GM12878 (cell line): ENCODE measurements at regions not wholly inside any gene's neighbourhood (a gene's known extent, or its start where the extent isn't known, plus 50 kb on each side); places are given as distances from the start of the nearest gene placed in this dataset.

ENCODE experiments used
- ATAC-seq: fragments of 200-7000 bp; cut with Tn5 transposase; 3 replicates; pipeline ENCODE4 v1.9.1; 2020; ENCODE audit warnings: mild to moderate bottlenecking, moderate library complexity
- BruUV-seq: library from RNA; stranded (reverse); fragments of 400-500 nt; replicated peaks from 2 replicates; lab custom pipeline; 2021; lab: Mats Ljungman, UMichigan
- CTCF ChIA-PET: fragments of 300-600 bp; sonication (Branson Sonifier 250); formaldehyde crosslinking; extraction: SDS; loops from one replicate; lab custom pipeline; 2021; ENCODE audit warnings: inconsistent platforms; lab: Yijun Ruan, JAX
- POLR2A ChIA-PET: fragments of 350-600 bp; formaldehyde crosslinking; extraction: SDS; loops from one replicate; lab custom pipeline; 2021; ENCODE audit warnings: inconsistent platforms; lab: Charles Lee
- RAD21 ChIA-PET: fragments of 300-600 bp; sonication (Branson Sonifier 250); formaldehyde crosslinking; loops from one replicate; lab custom pipeline; 2023; ENCODE audit warnings: antibody characterized with exemption; ENCODE audit not compliant: unreplicated experiment; lab: Charles Lee
- SMC1A ChIA-PET: fragments of 300-600 bp; sonication (Branson Sonifier 250); formaldehyde crosslinking; loops from one replicate; lab custom pipeline; 2023; ENCODE audit not compliant: unreplicated experiment, uncharacterized antibody; lab: Charles Lee
- DNase-seq: peaks from one replicate; pipeline ENCODE4 v3.0.0-alpha.2; 2011; ENCODE audit warnings: low read depth, low spot score
- FAIRE-seq: peaks from 3 replicates; lab custom pipeline; 2011; peaks lifted over from hg19 to GRCh38; lab: Jason Lieb, UNC
- H2AFZ ChIP-seq: 2 replicates; pipeline ENCODE4 v1.6.0; 2011; ENCODE audit warnings: low read depth, low read length, control low read depth; ENCODE audit not compliant: control insufficient read depth
- H3K27ac ChIP-seq: 2 replicates; pipeline ENCODE4 v1.5.1; 2011; ENCODE audit warnings: control low read depth; ENCODE audit not compliant: control insufficient read depth, insufficient read depth
- H3K27me3 ChIP-seq, 2 experiments: replicated peaks in 1 of 2; 2 replicates each; pipeline versions ENCODE4 v1.6.0 to v1.6.1; 2011; ENCODE audit warnings: low read length in 1 of 2; ENCODE audit not compliant: control insufficient read depth in 2 of 2, insufficient read depth in 2 of 2
- H3K36me3 ChIP-seq, 2 experiments: 2 replicates each; pipeline ENCODE4 v1.5.1; 2011; ENCODE audit warnings: low read length in 1 of 2; ENCODE audit not compliant: control insufficient read depth in 2 of 2, insufficient read depth in 2 of 2
- H3K4me1 ChIP-seq: 2 replicates; pipeline ENCODE4 v1.6.1; 2011; ENCODE audit warnings: mild to moderate bottlenecking, low read length, moderate library complexity, mixed read lengths; ENCODE audit not compliant: control insufficient read depth, insufficient read depth
- H3K4me2 ChIP-seq: 2 replicates; pipeline ENCODE4 v1.6.0; 2011; ENCODE audit warnings: control low read depth; ENCODE audit not compliant: control insufficient read depth, insufficient read depth
- H3K4me3 ChIP-seq: fragments of 200-600 bp; sonication (generic); 2 replicates; pipeline ENCODE4 v1.5.1; 2016
- H3K79me2 ChIP-seq: 2 replicates; pipeline ENCODE4 v1.6.0; 2011; ENCODE audit warnings: low read length; ENCODE audit not compliant: control insufficient read depth, insufficient read depth
- H3K9ac ChIP-seq: 2 replicates; pipeline ENCODE4 v1.8.0; 2011; ENCODE audit warnings: low read length, control low read depth, mixed read lengths; ENCODE audit not compliant: control insufficient read depth, insufficient read depth
- H3K9me3 ChIP-seq: replicated peaks from 3 replicates; pipeline ENCODE4 v1.5.1; 2011; ENCODE audit warnings: mild to moderate bottlenecking, low read length; ENCODE audit not compliant: control insufficient read depth, insufficient read depth
- H4K20me1 ChIP-seq: 2 replicates; pipeline ENCODE4 v1.6.0; 2011; ENCODE audit not compliant: control insufficient read depth, insufficient read depth
- CBX5 ChIP-seq: sonication (generic); IDR thresholded peaks from 2 replicates; pipeline ENCODE4 v1.6.1; 2016; ENCODE audit warnings: low read depth, moderate library complexity, mild to moderate bottlenecking, inconsistent platforms
- CHD4 ChIP-seq: fragments of 200-600 bp; sonication (generic); IDR thresholded peaks from 2 replicates; pipeline ENCODE4 v1.6.1; 2016; ENCODE audit warnings: mild to moderate bottlenecking
- EGR1 ChIP-seq, 2 experiments: IDR thresholded peaks; 1 replicate in 1 of 2; 2 replicates in 1 of 2; pipeline ENCODE4 v1.6.1; 2011 to 2012; ENCODE audit warnings: low read depth in 2 of 2, low read length in 2 of 2, borderline replicate concordance in 1 of 2, mild to moderate bottlenecking in 1 of 2, moderate library complexity in 1 of 2
- KAT2A ChIP-seq: conservative IDR thresholded peaks from 2 replicates; pipeline ENCODE4 v1.6.1; 2011; ENCODE audit warnings: low read depth, low read length; ENCODE audit not compliant: control insufficient read depth
- MYC ChIP-seq: IDR thresholded peaks from 2 replicates; pipeline ENCODE4 v1.6.1; 2011; ENCODE audit warnings: mild to moderate bottlenecking, low read length, moderate library complexity, inconsistent platforms; ENCODE audit not compliant: insufficient read depth, insufficient replicate concordance, insufficient read length, severe bottlenecking
- NFXL1 ChIP-seq: fragments of 450-650 bp; IDR thresholded peaks from 2 replicates; pipeline ENCODE4 v1.6.1; 2017; ENCODE audit warnings: antibody characterized with exemption, mild to moderate bottlenecking, borderline replicate concordance
- NFYB ChIP-seq: IDR thresholded peaks from 2 replicates; pipeline ENCODE4 v1.6.1; 2011; ENCODE audit warnings: low read depth, mild to moderate bottlenecking, low read length, improper control_type of control experiment, moderate library complexity; ENCODE audit not compliant: insufficient read depth
- RBBP5 ChIP-seq: fragments of 200-600 bp; sonication (generic); conservative IDR thresholded peaks from 2 replicates; pipeline ENCODE4 v1.6.1; 2016
- RCOR1 ChIP-seq: conservative IDR thresholded peaks from 2 replicates; pipeline ENCODE4 v1.6.1; 2012; ENCODE audit warnings: low read depth, low read length, improper control_type of control experiment
- SMAD5 ChIP-seq: IDR thresholded peaks from 2 replicates; pipeline ENCODE4 v1.6.1; 2016; ENCODE audit warnings: antibody characterized with exemption, low read depth
- SP1 ChIP-seq: IDR thresholded peaks from one replicate; pipeline ENCODE4 v1.6.1; 2011; ENCODE audit warnings: low read depth, low read length
- SREBF2 ChIP-seq: IDR thresholded peaks from 2 replicates; pipeline ENCODE4 v1.6.1; 2012; ENCODE audit warnings: mild to moderate bottlenecking, low read length
- WGBS: methylation state at CpG from one replicate; pipeline ENCODE4 v1.1.6; 2016; ENCODE audit warnings: low lambda C conversion rate; ENCODE audit not compliant: insufficient replicate concordance, insufficient coverage; ENCODE audit errors: missing lambda C conversion rate; 5-methylcytosine and 5-hydroxymethylcytosine counted together
- in situ Hi-C: fragments of 300-500 bp; cut with MboI; formaldehyde crosslinking; loops from 9 replicates; pipeline ENCODE4 v1.14.3; 2018; ENCODE audit warnings: mixed read lengths
- intact Hi-C: fragments of 100-400 bp; cut with micrococcal nuclease; formaldehyde crosslinking; loops from one replicate; pipeline ENCODE4 v1.14.2; 2022; ENCODE audit not compliant: unreplicated experiment
- TF ChIP-seq, protein P1 (sequence below): fragments of 450-650 bp; formaldehyde crosslinking; IDR thresholded peaks from 2 replicates; pipeline ENCODE4 v1.4.0; 2020; ENCODE audit warnings: mild to moderate bottlenecking, moderate library complexity
- TF ChIP-seq, protein P2 (sequence below): fragments of 450-650 bp; IDR thresholded peaks from 2 replicates; pipeline ENCODE4 v1.6.1; 2017; ENCODE audit warnings: mild to moderate bottlenecking, moderate library complexity

DNA sequence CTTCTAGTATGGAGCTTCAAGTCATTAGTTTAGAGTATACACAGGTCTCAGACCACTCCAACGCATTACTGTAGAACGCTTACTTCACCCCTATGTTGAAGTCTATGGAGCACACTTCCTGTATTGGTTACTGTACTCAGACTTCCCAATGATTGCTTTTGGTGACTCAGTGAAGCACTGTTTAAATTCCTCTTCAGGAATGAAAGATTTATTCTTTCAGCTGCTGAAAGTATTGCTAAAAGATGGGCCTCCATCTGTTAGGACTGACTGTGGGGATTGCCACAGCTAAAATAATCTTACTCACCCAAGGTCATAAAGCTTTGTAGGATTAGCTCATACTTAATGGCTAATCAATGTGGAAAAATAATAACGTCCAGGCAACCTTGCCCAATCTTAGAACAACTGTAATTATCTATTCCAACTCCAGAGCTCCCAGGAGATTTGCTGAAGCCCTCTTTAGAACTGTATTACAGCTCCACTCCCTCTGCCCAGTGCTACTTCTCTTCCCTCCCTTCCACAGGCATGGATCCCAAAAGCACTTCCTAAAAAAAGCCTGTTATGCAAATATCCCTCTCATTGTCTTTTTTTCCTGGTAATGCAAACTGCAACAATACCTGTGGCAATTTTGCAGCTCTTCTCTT, 281.9 kb upstream of the HS3ST1 start:
- in situ Hi-C loops: loop anchor here (10.0 kb wide), 1 partner anchor 1156 kb away; no protein-coding TSS in a partner anchor
- CTCF ChIA-PET: interaction anchor here (0.6 kb wide), 1 partner anchor 11 kb away, joined by 4 read pairs; no protein-coding TSS in a partner anchor
- WGBS: 53% methylated on average over 3 of the region's 3 CpGs
- TF ChIP-seq NFXL1: no peak
- TF ChIP-seq, protein P1, sequence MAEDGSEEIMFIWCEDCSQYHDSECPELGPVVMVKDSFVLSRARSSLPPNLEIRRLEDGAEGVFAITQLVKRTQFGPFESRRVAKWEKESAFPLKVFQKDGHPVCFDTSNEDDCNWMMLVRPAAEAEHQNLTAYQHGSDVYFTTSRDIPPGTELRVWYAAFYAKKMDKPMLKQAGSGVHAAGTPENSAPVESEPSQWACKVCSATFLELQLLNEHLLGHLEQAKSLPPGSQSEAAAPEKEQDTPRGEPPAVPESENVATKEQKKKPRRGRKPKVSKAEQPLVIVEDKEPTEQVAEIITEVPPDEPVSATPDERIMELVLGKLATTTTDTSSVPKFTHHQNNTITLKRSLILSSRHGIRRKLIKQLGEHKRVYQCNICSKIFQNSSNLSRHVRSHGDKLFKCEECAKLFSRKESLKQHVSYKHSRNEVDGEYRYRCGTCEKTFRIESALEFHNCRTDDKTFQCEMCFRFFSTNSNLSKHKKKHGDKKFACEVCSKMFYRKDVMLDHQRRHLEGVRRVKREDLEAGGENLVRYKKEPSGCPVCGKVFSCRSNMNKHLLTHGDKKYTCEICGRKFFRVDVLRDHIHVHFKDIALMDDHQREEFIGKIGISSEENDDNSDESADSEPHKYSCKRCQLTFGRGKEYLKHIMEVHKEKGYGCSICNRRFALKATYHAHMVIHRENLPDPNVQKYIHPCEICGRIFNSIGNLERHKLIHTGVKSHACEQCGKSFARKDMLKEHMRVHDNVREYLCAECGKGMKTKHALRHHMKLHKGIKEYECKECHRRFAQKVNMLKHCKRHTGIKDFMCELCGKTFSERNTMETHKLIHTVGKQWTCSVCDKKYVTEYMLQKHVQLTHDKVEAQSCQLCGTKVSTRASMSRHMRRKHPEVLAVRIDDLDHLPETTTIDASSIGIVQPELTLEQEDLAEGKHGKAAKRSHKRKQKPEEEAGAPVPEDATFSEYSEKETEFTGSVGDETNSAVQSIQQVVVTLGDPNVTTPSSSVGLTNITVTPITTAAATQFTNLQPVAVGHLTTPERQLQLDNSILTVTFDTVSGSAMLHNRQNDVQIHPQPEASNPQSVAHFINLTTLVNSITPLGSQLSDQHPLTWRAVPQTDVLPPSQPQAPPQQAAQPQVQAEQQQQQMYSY: no peak
- no peak for TF ChIP-seq NFYB
- no peak for TF ChIP-seq SP1
- no peak for TF ChIP-seq RCOR1
- TF ChIP-seq CHD4: no peak
- TF ChIP-seq, protein P2, sequence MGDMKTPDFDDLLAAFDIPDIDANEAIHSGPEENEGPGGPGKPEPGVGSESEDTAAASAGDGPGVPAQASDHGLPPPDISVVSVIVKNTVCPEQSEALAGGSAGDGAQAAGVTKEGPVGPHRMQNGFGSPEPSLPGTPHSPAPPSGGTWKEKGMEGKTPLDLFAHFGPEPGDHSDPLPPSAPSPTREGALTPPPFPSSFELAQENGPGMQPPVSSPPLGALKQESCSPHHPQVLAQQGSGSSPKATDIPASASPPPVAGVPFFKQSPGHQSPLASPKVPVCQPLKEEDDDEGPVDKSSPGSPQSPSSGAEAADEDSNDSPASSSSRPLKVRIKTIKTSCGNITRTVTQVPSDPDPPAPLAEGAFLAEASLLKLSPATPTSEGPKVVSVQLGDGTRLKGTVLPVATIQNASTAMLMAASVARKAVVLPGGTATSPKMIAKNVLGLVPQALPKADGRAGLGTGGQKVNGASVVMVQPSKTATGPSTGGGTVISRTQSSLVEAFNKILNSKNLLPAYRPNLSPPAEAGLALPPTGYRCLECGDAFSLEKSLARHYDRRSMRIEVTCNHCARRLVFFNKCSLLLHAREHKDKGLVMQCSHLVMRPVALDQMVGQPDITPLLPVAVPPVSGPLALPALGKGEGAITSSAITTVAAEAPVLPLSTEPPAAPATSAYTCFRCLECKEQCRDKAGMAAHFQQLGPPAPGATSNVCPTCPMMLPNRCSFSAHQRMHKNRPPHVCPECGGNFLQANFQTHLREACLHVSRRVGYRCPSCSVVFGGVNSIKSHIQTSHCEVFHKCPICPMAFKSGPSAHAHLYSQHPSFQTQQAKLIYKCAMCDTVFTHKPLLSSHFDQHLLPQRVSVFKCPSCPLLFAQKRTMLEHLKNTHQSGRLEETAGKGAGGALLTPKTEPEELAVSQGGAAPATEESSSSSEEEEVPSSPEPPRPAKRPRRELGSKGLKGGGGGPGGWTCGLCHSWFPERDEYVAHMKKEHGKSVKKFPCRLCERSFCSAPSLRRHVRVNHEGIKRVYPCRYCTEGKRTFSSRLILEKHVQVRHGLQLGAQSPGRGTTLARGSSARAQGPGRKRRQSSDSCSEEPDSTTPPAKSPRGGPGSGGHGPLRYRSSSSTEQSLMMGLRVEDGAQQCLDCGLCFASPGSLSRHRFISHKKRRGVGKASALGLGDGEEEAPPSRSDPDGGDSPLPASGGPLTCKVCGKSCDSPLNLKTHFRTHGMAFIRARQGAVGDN: no peak
- TF ChIP-seq CBX5: no peak
- TF ChIP-seq MYC: no peak
- no peak for TF ChIP-seq SMAD5
- no peak for TF ChIP-seq SREBF2
- no peak for TF ChIP-seq KAT2A
- TF ChIP-seq RBBP5: no peak
- TF ChIP-seq EGR1 (IDR thresholded peaks at IDR 0.05; ENCODE audit: borderline replicate concordance in 1 of 2, low read depth in 2 of 2, low read length in 2 of 2): no peak

More for the DNA sequence above, 281.9 kb upstream of the HS3ST1 start:
- Histone ChIP-seq H4K20me1 (no peaks in the 10 kb centered on the region), H2AFZ (no peak overlapping the region), H3K27ac (no peak overlapping the region), H3K79me2 (no peaks in the 10 kb centered on the region), H3K4me3 (no peak overlapping the region), H3K9ac (no peak overlapping the region), H3K27me3 (no peaks in the 10 kb centered on the region), H3K4me1 (no peaks in the 10 kb centered on the region), H3K4me2 (no peak overlapping the region), H3K36me3 (no peaks in the 10 kb centered on the region), H3K9me3 (no peaks in the 10 kb centered on the region)
- ChIA-PET RAD21 (no interaction called here), SMC1A (no interaction called here), POLR2A (no interaction called here)
- BruUV-seq: no TSS peak
- intact Hi-C loops: no loop called here
- FAIRE-seq: no peak
- no peak for ATAC-seq
- DNase-seq: no peak
